ENCODE measurements at regions not wholly inside any gene's neighbourhood (a gene's known extent, or its start where the extent isn't known, plus 50 kb on each side); places are given as distances from the start of the nearest gene placed in this dataset.
"Not testable (repeated sequence)": the region's sequence is repeated elsewhere in the genome, so short reads cannot be mapped to it uniquely, and the experiment has no call there.

DNA sequence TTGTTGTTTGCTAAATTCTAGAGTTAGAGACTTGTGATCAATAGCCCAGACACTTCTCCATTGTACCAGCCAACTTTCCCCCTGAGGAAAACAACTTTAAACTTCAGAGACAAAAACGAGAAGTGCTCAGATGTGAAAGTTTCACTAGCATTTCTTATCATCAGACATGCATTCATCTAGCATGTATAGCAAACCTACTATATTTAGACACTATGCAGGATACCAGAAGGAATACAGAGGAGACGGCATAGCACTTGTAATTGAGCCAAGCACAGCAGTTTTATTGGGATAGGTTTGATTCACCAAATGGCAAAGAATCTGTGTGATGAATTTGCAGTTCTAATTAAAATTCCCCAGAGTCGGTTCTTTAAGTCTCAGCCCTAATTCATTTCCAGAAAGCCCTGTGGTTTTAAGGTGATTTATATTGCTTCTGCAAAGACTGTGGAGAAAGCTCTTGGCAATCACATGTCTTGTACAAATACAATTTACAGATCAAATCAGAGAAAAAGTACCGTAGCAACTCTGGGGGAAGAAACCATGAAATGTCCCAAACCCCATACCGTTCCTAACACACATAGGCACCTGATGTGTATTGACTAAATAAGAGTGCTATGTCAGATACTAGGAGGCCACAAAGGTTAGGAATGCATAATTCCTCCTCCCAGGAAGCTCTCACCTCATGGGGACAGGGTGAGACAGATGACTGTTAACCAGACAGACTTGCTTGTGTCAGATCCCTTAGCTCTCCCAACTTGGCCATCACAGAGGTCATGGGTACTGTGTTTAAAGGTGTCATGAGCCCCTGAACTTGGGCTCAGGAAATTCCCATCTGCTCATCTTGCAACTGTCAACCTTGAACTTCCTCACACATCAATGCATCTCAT, 69.6 kb upstream of the KRAS start:
- TF ChIP-seq, protein P1, sequence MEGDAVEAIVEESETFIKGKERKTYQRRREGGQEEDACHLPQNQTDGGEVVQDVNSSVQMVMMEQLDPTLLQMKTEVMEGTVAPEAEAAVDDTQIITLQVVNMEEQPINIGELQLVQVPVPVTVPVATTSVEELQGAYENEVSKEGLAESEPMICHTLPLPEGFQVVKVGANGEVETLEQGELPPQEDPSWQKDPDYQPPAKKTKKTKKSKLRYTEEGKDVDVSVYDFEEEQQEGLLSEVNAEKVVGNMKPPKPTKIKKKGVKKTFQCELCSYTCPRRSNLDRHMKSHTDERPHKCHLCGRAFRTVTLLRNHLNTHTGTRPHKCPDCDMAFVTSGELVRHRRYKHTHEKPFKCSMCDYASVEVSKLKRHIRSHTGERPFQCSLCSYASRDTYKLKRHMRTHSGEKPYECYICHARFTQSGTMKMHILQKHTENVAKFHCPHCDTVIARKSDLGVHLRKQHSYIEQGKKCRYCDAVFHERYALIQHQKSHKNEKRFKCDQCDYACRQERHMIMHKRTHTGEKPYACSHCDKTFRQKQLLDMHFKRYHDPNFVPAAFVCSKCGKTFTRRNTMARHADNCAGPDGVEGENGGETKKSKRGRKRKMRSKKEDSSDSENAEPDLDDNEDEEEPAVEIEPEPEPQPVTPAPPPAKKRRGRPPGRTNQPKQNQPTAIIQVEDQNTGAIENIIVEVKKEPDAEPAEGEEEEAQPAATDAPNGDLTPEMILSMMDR (IDR thresholded peaks at IDR 0.05; ENCODE audit: partially characterized antibody, unreplicated experiment), result no peak
- H3K4me1 Mint-ChIP-seq (ENCODE audit: low read depth, unreplicated experiment), result no peaks in the 10 kb centered on the region
- no peak overlapping the region for H3K27ac Mint-ChIP-seq (ENCODE audit: unreplicated experiment)
- H3K27me3 Mint-ChIP-seq (ENCODE audit: unreplicated experiment), result no peaks in the 10 kb centered on the region
- H3K4me3 Mint-ChIP-seq (ENCODE audit: unreplicated experiment), result no peak overlapping the region
- H3K36me3 Mint-ChIP-seq (ENCODE audit: unreplicated experiment), result peaks cover 4% of the 10 kb centered on the region
- no peak for DNase-seq
- H3K9me3 Mint-ChIP-seq (ENCODE audit: unreplicated experiment), result no peaks in the 10 kb centered on the region

DNA sequence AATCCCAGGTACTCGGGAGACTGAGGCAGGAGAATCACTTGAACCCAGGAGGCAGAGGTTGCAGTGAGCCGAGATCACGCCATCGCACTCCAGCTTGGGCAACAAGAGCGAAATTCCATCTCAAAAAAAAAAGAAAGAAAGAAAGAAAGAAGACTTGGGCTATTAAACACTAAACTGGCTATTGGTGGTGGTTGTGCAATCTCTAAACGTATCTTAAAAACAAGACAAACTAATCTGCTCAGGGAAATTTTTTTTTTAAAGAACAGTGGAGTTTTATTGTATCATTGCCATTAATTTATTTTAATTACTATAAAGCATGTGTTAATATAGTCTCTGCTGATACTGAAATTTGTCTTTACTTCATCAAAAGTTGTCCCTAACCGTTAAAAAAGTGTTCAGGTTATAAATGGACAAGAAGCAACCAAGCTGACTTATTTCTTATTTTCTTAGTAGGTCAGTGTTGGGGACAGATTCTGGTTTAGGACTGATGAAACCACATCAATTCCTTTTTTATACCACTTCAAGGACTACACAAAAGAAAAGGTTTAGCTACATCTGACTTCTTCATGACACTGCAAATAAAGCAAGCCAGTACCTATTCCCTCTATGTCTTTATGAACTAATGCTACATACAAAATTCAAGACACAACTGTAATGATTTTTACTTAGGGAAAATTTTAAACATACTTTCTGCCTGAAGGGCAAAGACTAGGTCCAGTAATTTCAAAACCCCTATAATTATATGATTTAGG, 68.7 kb upstream of the KRAS start:
- H3K4me1 Mint-ChIP-seq (ENCODE audit: low read depth, unreplicated experiment), result no peaks in the 10 kb centered on the region
- DNase-seq, result no peak
- H3K27me3 Mint-ChIP-seq (ENCODE audit: unreplicated experiment), result no peaks in the 10 kb centered on the region
- TF ChIP-seq, protein P1 (IDR thresholded peaks at IDR 0.05; ENCODE audit: partially characterized antibody, unreplicated experiment), result no peak
- H3K9me3 Mint-ChIP-seq (ENCODE audit: unreplicated experiment), result peaks cover 3% of the 10 kb centered on the region
- H3K36me3 Mint-ChIP-seq (ENCODE audit: unreplicated experiment), result peaks cover 4% of the 10 kb centered on the region
- no peak overlapping the region for H3K4me3 Mint-ChIP-seq (ENCODE audit: unreplicated experiment)
- no peak overlapping the region for H3K27ac Mint-ChIP-seq (ENCODE audit: unreplicated experiment)

DNA sequence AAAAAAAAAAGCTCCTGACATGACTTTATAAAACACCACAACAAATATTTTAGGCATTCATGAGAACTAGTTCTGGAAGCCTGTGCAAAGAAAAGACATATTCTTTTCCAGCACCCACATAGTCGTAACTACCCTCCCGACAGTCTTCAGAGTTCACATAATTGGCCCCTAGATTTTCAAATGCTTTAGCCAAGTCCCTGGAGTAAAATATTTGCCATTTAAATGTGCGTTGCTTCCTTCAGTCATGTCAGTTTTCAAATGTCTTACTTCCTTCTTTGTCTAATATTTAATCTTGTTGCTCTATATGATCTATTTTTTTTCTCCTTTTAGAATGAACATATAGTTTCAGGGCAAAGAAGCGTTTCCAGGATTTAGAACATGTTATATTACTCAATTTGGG, 66.8 kb upstream of the KRAS start:
- Mint-ChIP-seq H3K27me3 (ENCODE audit: unreplicated experiment) (no peaks in the 10 kb centered on the region), H3K4me3 (ENCODE audit: unreplicated experiment) (no peak overlapping the region), H3K27ac (ENCODE audit: unreplicated experiment) (no peak overlapping the region), H3K9me3 (ENCODE audit: unreplicated experiment) (peaks cover 3% of the 10 kb centered on the region), H3K4me1 (ENCODE audit: low read depth, unreplicated experiment) (no peaks in the 10 kb centered on the region), H3K36me3 (ENCODE audit: unreplicated experiment) (peaks cover 4% of the 10 kb centered on the region)
- TF ChIP-seq, protein P1 (IDR thresholded peaks at IDR 0.05; ENCODE audit: partially characterized antibody, unreplicated experiment), result no peak
- DNase-seq, result no peak

DNA sequence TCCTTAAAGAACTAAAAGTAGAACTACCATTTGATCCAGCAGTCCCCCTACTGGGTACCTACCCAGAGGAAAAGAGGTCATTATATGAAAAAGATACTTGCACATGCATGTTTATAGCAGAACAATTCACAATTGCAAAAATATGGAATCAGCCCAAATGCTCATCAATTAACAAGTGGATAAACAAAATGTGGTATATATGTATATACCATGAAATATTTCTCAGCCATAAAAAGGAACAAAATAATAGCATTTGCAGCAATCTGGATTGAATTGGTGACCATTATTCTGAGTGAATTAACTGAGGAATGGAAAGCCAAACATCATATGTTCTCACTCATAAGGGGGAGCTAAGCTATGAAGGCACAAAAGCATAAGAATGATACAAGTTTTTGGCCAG, 64.7 kb upstream of the KRAS start:
- no peaks in the 10 kb centered on the region for H3K4me1 Mint-ChIP-seq (ENCODE audit: low read depth, unreplicated experiment)
- DNase-seq, result no peak
- TF ChIP-seq, protein P1 (IDR thresholded peaks at IDR 0.05; ENCODE audit: partially characterized antibody, unreplicated experiment), result no peak
- peaks cover 4% of the 10 kb centered on the region for H3K36me3 Mint-ChIP-seq (ENCODE audit: unreplicated experiment)
- H3K27ac Mint-ChIP-seq (ENCODE audit: unreplicated experiment), result no peak overlapping the region
- H3K27me3 Mint-ChIP-seq (ENCODE audit: unreplicated experiment), result no peaks in the 10 kb centered on the region
- H3K9me3 Mint-ChIP-seq (ENCODE audit: unreplicated experiment), result peaks cover 3% of the 10 kb centered on the region
- no peak overlapping the region for H3K4me3 Mint-ChIP-seq (ENCODE audit: unreplicated experiment)

DNA sequence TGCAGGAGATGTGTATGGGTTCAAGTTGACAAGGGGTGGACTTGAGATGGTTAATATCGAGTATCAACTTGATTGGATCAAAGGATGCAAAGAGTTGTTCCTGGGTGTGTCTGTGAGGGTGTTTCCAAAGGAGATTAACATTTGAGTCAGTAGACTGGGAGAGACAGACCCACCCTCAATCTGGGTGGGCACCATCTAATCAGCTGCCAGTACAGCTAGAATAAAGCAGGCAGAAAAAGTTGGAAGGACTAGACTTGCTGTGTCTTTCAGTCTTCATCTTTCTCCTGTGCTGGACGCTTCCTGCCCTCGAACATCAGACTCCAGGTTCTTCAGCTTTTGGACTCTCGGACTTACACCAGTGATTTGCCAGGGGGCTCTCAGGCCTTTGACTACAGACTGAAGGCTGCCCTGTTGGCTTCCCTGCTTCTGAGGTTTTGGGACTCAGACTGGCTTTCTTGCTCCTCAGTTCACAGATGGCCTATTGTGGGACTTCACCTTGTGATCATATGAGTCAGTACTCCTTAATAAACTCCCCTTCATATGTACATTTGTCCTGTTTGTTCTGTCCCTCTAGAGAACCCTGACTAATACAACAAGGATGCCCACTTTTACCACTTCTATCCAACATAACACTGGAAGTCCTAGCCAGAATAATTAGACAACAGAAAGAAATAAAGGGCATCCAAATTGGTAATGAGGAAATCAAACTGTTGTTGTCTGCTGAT, 62.7 kb upstream of the KRAS start:
- not testable (repeated sequence) for H3K27me3 Mint-ChIP-seq (ENCODE audit: unreplicated experiment); H3K4me3 Mint-ChIP-seq (ENCODE audit: unreplicated experiment)

More for the DNA sequence above, 62.7 kb upstream of the KRAS start:
- not testable (repeated sequence) for H3K4me1 Mint-ChIP-seq (ENCODE audit: low read depth, unreplicated experiment); H3K9me3 Mint-ChIP-seq (ENCODE audit: unreplicated experiment); H3K27ac Mint-ChIP-seq (ENCODE audit: unreplicated experiment); DNase-seq; H3K36me3 Mint-ChIP-seq (ENCODE audit: unreplicated experiment)
